ENCODE measurements at regions not wholly inside any gene's neighbourhood (a gene's known extent, or its start where the extent isn't known, plus 50 kb on each side); places are given as distances from the start of the nearest gene placed in this dataset.
"Not testable (repeated sequence)": the region's sequence is repeated elsewhere in the genome, so short reads cannot be mapped to it uniquely, and the experiment has no call there.

GRCh38 chrX:75602022-75602421 is 79.2 kb upstream of the ZDHHC15 start:
- TF ChIP-seq CTCF (conservative IDR thresholded peaks at IDR 0.05); EZH2 (IDR thresholded peaks at IDR 0.05; ENCODE audit: low read depth): not testable (repeated sequence)

Data from PC-9 (cell line).